ENCODE measurements at regions not wholly inside any gene's neighbourhood (a gene's known extent, or its start where the extent isn't known, plus 50 kb on each side); places are given as distances from the start of the nearest gene placed in this dataset.

GRCh38 chr6:47126647-47127391 lies 84.7 kb upstream of the ADGRF1 start (continued):
- TF ChIP-seq SALL1 (CRISPR knock-in tag; IDR thresholded peaks at IDR 0.05) (peak; percentile 28; the same call in 1 of the 2 replicates), PCBP1 (IDR thresholded peaks at IDR 0.05; ENCODE audit: borderline replicate concordance, low read depth, low read length) (no peak), ZNF230 (CRISPR knock-in tag; IDR thresholded peaks at IDR 0.05) (no peak), NFATC3 (CRISPR knock-in tag; IDR thresholded peaks at IDR 0.05) (0 out of 2 replicates have a peak, but pooled peaks have one; percentile 25), ZNF33B (CRISPR knock-in tag; IDR thresholded peaks at IDR 0.05) (peak; percentile 8; the same call in 1 of the 2 replicates), PHF20 (CRISPR knock-in tag; IDR thresholded peaks at IDR 0.05) (no peak), ZBTB42 (CRISPR knock-in tag; IDR thresholded peaks at IDR 0.05) (no peak), ZNF616 (CRISPR knock-in tag; IDR thresholded peaks at IDR 0.05; ENCODE audit: low read depth) (no peak), KLF15 (CRISPR knock-in tag; IDR thresholded peaks at IDR 0.05; ENCODE audit: borderline replicate concordance) (no peak), ZNF274 (CRISPR knock-in tag; IDR thresholded peaks at IDR 0.05) (no peak), NR1H2 (CRISPR knock-in tag; IDR thresholded peaks at IDR 0.05; ENCODE audit: borderline replicate concordance, low read depth) (no peak), PPARG (CRISPR knock-in tag; conservative IDR thresholded peaks at IDR 0.05) (peak; percentile 86), NR2F1 (CRISPR knock-in tag; IDR thresholded peaks at IDR 0.05) (peak; percentile 41 to 60; a peak in 2 of 4 replicates), ISX (CRISPR knock-in tag; conservative IDR thresholded peaks at IDR 0.05) (no peak), SYNCRIP (IDR thresholded peaks at IDR 0.05; ENCODE audit: insufficient read depth, low read depth, low read length) (no peak), SETDB1 (CRISPR knock-in tag; IDR thresholded peaks at IDR 0.05; ENCODE audit: borderline replicate concordance) (no peak), ZSCAN20 (CRISPR knock-in tag; IDR thresholded peaks at IDR 0.05; ENCODE audit: borderline replicate concordance) (no peak), CEBPG (CRISPR knock-in tag; IDR thresholded peaks at IDR 0.05) (0 out of 2 replicates have a peak, but pooled peaks have one; percentile 5), ZNF704 (CRISPR knock-in tag; IDR thresholded peaks at IDR 0.05; ENCODE audit: borderline replicate concordance) (no peak), NFIC (IDR thresholded peaks at IDR 0.05; ENCODE audit: low read length) (peak; percentile 86), PRPF4 (IDR thresholded peaks at IDR 0.05; ENCODE audit: low read depth, low read length, poor library complexity, severe bottlenecking) (peak; percentile 67), KDM5B (CRISPR knock-in tag; IDR thresholded peaks at IDR 0.05; ENCODE audit: borderline replicate concordance) (no peak), MXD4 (CRISPR knock-in tag; IDR thresholded peaks at IDR 0.05) (no peak), ZNF136 (CRISPR knock-in tag; IDR thresholded peaks at IDR 0.05; ENCODE audit: low read depth) (0 out of 2 replicates have a peak, but pooled peaks have one; percentile 63)
- TF ChIP-seq, protein P1, sequence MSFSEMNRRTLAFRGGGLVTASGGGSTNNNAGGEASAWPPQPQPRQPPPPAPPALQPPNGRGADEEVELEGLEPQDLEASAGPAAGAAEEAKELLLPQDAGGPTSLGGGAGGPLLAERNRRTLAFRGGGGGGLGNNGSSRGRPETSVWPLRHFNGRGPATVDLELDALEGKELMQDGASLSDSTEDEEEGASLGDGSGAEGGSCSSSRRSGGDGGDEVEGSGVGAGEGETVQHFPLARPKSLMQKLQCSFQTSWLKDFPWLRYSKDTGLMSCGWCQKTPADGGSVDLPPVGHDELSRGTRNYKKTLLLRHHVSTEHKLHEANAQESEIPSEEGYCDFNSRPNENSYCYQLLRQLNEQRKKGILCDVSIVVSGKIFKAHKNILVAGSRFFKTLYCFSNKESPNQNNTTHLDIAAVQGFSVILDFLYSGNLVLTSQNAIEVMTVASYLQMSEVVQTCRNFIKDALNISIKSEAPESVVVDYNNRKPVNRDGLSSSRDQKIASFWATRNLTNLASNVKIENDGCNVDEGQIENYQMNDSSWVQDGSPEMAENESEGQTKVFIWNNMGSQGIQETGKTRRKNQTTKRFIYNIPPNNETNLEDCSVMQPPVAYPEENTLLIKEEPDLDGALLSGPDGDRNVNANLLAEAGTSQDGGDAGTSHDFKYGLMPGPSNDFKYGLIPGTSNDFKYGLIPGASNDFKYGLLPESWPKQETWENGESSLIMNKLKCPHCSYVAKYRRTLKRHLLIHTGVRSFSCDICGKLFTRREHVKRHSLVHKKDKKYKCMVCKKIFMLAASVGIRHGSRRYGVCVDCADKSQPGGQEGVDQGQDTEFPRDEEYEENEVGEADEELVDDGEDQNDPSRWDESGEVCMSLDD (CRISPR knock-in tag; IDR thresholded peaks at IDR 0.05; ENCODE audit: borderline replicate concordance) = peak; percentile 66; the same call in 1 of the 2 replicates
- TF ChIP-seq, protein P2, sequence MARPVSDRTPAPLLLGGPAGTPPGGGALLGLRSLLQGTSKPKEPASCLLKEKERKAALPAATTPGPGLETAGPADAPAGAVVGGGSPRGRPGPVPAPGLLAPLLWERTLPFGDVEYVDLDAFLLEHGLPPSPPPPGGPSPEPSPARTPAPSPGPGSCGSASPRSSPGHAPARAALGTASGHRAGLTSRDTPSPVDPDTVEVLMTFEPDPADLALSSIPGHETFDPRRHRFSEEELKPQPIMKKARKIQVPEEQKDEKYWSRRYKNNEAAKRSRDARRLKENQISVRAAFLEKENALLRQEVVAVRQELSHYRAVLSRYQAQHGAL (CRISPR knock-in tag; IDR thresholded peaks at IDR 0.05; ENCODE audit: not compliant biosample characterization) = no peak
